Liver (tissue), 3 donors: ENCODE measurements at regions not wholly inside any gene's neighbourhood (a gene's known extent, or its start where the extent isn't known, plus 50 kb on each side); places are given as distances from the start of the nearest gene placed in this dataset.

ENCODE experiments used
- ATF3 ChIP-seq: IDR thresholded peaks from 2 replicates; pipeline ENCODE4 v1.6.1; 2016; ENCODE audit warnings: antibody characterized with exemption
- CTCF ChIP-seq: fragments of 150-350 bp; IDR thresholded peaks from 2 replicates; pipeline ENCODE4 v1.5.1; 2017; ENCODE audit warnings: improper control_type of control experiment, low read depth, low read length; ENCODE audit not compliant: missing input control
- EGR1 ChIP-seq, 2 donors: IDR thresholded peaks; 2 replicates each; pipeline ENCODE4 v1.6.1; 2016 to 2018; ENCODE audit warnings: antibody characterized with exemption in 2 of 2, low read depth in 2 of 2
- FOXA1 ChIP-seq: IDR thresholded peaks from 2 replicates; pipeline ENCODE4 v1.6.1; 2016; ENCODE audit warnings: antibody characterized with exemption
- FOXA2 ChIP-seq: IDR thresholded peaks from 2 replicates; pipeline ENCODE4 v1.6.1; 2016; ENCODE audit warnings: antibody characterized with exemption
- GABPA ChIP-seq, 2 donors: IDR thresholded peaks in 1 of 2; conservative IDR thresholded peaks in 1 of 2; 2 replicates each; pipeline ENCODE4 v1.6.1; 2016; ENCODE audit warnings: antibody characterized with exemption in 2 of 2, mild to moderate bottlenecking in 1 of 2, moderate library complexity in 1 of 2
- MAX ChIP-seq: IDR thresholded peaks from 2 replicates; pipeline ENCODE4 v1.6.1; 2016; ENCODE audit warnings: antibody characterized with exemption
- REST ChIP-seq: IDR thresholded peaks from 2 replicates; pipeline ENCODE4 v1.6.1; 2016; ENCODE audit warnings: antibody characterized with exemption, mild to moderate bottlenecking
- SP1 ChIP-seq: IDR thresholded peaks from 2 replicates; pipeline ENCODE4 v1.6.1; 2018; ENCODE audit warnings: antibody characterized with exemption, mild to moderate bottlenecking
- TAF1 ChIP-seq: conservative IDR thresholded peaks from 2 replicates; pipeline ENCODE4 v1.6.1; 2016; ENCODE audit warnings: antibody characterized with exemption, mild to moderate bottlenecking
- YY1 ChIP-seq: IDR thresholded peaks from 2 replicates; pipeline ENCODE4 v1.6.1; 2016; ENCODE audit warnings: antibody characterized with exemption, mild to moderate bottlenecking
- donor health status: healthy.
- donor health status: healthy.

GRCh38 chr10:30229536-30229935 is 119.5 kb downstream of the MTPAP start:
- TF ChIP-seq CTCF (no peak), YY1 (no peak), GABPA (IDR thresholded peaks at IDR 0.05 in 1 of 2, conservative IDR thresholded peaks at IDR 0.05 in 1 of 2) (no peak), REST (no peak), MAX (no peak), SP1 (no peak), FOXA1 (no peak), EGR1 (IDR thresholded peaks at IDR 0.05; ENCODE audit: low read depth in 2 of 2) (no peak), TAF1 (no peak), FOXA2 (no peak), ATF3 (no peak)
